ENCODE measurements at regions not wholly inside any gene's neighbourhood (a gene's known extent, or its start where the extent isn't known, plus 50 kb on each side); places are given as distances from the start of the nearest gene placed in this dataset.

DNA sequence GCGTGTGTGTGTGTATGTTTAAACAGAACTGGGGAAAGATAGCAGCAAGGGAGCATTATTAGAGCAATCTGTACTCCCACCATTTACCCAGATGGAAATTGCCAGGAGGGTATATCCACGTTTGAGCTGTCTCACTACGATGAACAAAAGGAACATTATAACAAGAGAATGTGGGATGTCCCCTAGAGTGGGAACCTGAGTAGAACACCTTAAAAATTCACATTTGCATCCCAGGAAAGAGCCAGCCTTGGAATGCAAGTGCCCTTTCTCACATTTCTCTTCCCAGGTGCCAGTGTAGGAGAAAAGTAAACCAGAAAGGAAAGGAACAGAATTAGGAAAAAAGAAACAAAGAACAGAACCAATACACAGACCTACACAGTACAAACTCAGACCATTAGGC is 95.3 kb upstream of the PTPRZ1 start:
- TF ChIP-seq, protein P1, sequence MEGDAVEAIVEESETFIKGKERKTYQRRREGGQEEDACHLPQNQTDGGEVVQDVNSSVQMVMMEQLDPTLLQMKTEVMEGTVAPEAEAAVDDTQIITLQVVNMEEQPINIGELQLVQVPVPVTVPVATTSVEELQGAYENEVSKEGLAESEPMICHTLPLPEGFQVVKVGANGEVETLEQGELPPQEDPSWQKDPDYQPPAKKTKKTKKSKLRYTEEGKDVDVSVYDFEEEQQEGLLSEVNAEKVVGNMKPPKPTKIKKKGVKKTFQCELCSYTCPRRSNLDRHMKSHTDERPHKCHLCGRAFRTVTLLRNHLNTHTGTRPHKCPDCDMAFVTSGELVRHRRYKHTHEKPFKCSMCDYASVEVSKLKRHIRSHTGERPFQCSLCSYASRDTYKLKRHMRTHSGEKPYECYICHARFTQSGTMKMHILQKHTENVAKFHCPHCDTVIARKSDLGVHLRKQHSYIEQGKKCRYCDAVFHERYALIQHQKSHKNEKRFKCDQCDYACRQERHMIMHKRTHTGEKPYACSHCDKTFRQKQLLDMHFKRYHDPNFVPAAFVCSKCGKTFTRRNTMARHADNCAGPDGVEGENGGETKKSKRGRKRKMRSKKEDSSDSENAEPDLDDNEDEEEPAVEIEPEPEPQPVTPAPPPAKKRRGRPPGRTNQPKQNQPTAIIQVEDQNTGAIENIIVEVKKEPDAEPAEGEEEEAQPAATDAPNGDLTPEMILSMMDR (IDR thresholded peaks at IDR 0.05; ENCODE audit: insufficient read depth, low read length): no peak
- TF ChIP-seq POLR2AphosphoS5 (IDR thresholded peaks at IDR 0.05; ENCODE audit: low read depth) (no peak), GABPA (IDR thresholded peaks at IDR 0.05; ENCODE audit: low read depth) (no peak), SPI1 (IDR thresholded peaks at IDR 0.05; ENCODE audit: borderline replicate concordance, low read depth) (no peak)
- TF ChIP-seq, protein P2, sequence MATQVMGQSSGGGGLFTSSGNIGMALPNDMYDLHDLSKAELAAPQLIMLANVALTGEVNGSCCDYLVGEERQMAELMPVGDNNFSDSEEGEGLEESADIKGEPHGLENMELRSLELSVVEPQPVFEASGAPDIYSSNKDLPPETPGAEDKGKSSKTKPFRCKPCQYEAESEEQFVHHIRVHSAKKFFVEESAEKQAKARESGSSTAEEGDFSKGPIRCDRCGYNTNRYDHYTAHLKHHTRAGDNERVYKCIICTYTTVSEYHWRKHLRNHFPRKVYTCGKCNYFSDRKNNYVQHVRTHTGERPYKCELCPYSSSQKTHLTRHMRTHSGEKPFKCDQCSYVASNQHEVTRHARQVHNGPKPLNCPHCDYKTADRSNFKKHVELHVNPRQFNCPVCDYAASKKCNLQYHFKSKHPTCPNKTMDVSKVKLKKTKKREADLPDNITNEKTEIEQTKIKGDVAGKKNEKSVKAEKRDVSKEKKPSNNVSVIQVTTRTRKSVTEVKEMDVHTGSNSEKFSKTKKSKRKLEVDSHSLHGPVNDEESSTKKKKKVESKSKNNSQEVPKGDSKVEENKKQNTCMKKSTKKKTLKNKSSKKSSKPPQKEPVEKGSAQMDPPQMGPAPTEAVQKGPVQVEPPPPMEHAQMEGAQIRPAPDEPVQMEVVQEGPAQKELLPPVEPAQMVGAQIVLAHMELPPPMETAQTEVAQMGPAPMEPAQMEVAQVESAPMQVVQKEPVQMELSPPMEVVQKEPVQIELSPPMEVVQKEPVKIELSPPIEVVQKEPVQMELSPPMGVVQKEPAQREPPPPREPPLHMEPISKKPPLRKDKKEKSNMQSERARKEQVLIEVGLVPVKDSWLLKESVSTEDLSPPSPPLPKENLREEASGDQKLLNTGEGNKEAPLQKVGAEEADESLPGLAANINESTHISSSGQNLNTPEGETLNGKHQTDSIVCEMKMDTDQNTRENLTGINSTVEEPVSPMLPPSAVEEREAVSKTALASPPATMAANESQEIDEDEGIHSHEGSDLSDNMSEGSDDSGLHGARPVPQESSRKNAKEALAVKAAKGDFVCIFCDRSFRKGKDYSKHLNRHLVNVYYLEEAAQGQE (IDR thresholded peaks at IDR 0.05; ENCODE audit: insufficient replicate concordance, low read depth): no peak
